ENCODE measurements at regions not wholly inside any gene's neighbourhood (a gene's known extent, or its start where the extent isn't known, plus 50 kb on each side); places are given as distances from the start of the nearest gene placed in this dataset.

GRCh38 chr9:38129366-38129765 is 60.3 kb upstream of the SHB start:
- Histone ChIP-seq H3K9me2 (replicated peaks; ENCODE audit: insufficient read depth, low read length) (no peaks in the 10 kb centered on the region), H3F3A (ENCODE audit: insufficient read depth, low read length) (no peaks in the 10 kb centered on the region), H3K4me3 (ENCODE audit: low read length) (no peak overlapping the region), H3K27me3 (replicated peaks; ENCODE audit: insufficient read depth, low read length) (no peaks in the 10 kb centered on the region), H3K4me2 (ENCODE audit: low read depth, low read length) (no peak overlapping the region), H3K36me3 (replicated peaks; ENCODE audit: insufficient read depth, low read length) (no peaks in the 10 kb centered on the region), H4K20me1 (ENCODE audit: insufficient read depth, low read length) (no peaks in the 10 kb centered on the region), H3K27ac (ENCODE audit: low read length) (no peak overlapping the region), H3K9ac (ENCODE audit: low read length) (no peak overlapping the region), H2AFZ (ENCODE audit: low read length) (no peak overlapping the region), H3K4me1 (ENCODE audit: low read length) (no peaks in the 10 kb centered on the region), H3K9me3 (replicated peaks; ENCODE audit: insufficient read depth, low read length) (no peaks in the 10 kb centered on the region), H3K79me2 (ENCODE audit: low read length) (no peaks in the 10 kb centered on the region)
- TF ChIP-seq EZH2 (optimal IDR thresholded peaks at IDR 0.05; ENCODE audit: low read depth, low read length) (no peak), EZH2phosphoT487 (IDR thresholded peaks at IDR 0.05; ENCODE audit: low read length) (no peak), CTCF (IDR thresholded peaks at IDR 0.05; ENCODE audit: low read length) (no peak)
- no peak for DNase-seq

- no peaks in the 10 kb centered on the region for H3F3A ChIP-seq (ENCODE audit: insufficient read depth, low read length)
- H4K20me1 ChIP-seq (ENCODE audit: insufficient read depth, low read length) = no peaks in the 10 kb centered on the region
- no peak overlapping the region for H2AFZ ChIP-seq (ENCODE audit: low read length)
- TF ChIP-seq EZH2 (optimal IDR thresholded peaks at IDR 0.05; ENCODE audit: low read depth, low read length) = no peak
- no peak overlapping the region for H3K9ac ChIP-seq (ENCODE audit: low read length)
- H3K27ac ChIP-seq (ENCODE audit: low read length) = no peak overlapping the region
- no peaks in the 10 kb centered on the region for H3K36me3 ChIP-seq (replicated peaks; ENCODE audit: insufficient read depth, low read length)
- H3K4me1 ChIP-seq (ENCODE audit: low read length) = no peaks in the 10 kb centered on the region
- H3K4me2 ChIP-seq (ENCODE audit: low read depth, low read length) = no peak overlapping the region
- H3K4me3 ChIP-seq (ENCODE audit: low read length) = no peak overlapping the region
- no peaks in the 10 kb centered on the region for H3K9me2 ChIP-seq (replicated peaks; ENCODE audit: insufficient read depth, low read length)
- no peak for DNase-seq
- H3K9me3 ChIP-seq (replicated peaks; ENCODE audit: insufficient read depth, low read length) = no peaks in the 10 kb centered on the region
- H3K79me2 ChIP-seq (ENCODE audit: low read length) = no peaks in the 10 kb centered on the region
- no peaks in the 10 kb centered on the region for H3K27me3 ChIP-seq (replicated peaks; ENCODE audit: insufficient read depth, low read length)
Observed at GRCh38 chr9:38128752-38129270, 59.8 kb upstream of the SHB start.

GRCh38 chr9:38127271-38127839 is 58.3 kb upstream of the SHB start:
- TF ChIP-seq EZH2 (optimal IDR thresholded peaks at IDR 0.05; ENCODE audit: low read depth, low read length) = no peak
- TF ChIP-seq CTCF (IDR thresholded peaks at IDR 0.05; ENCODE audit: low read length) = no peak
- TF ChIP-seq EZH2phosphoT487 (IDR thresholded peaks at IDR 0.05; ENCODE audit: low read length) = no peak
- no peak overlapping the region for H2AFZ ChIP-seq (ENCODE audit: low read length)
- no peaks in the 10 kb centered on the region for H3K4me1 ChIP-seq (ENCODE audit: low read length)
- DNase-seq = no peak
- H3K9ac ChIP-seq (ENCODE audit: low read length) = no peak overlapping the region
- H3K27me3 ChIP-seq (replicated peaks; ENCODE audit: insufficient read depth, low read length) = no peaks in the 10 kb centered on the region
- H3K4me3 ChIP-seq (ENCODE audit: low read length) = no peak overlapping the region
- H3K36me3 ChIP-seq (replicated peaks; ENCODE audit: insufficient read depth, low read length) = no peaks in the 10 kb centered on the region
- H3K9me2 ChIP-seq (replicated peaks; ENCODE audit: insufficient read depth, low read length) = no peaks in the 10 kb centered on the region
- no peaks in the 10 kb centered on the region for H3F3A ChIP-seq (ENCODE audit: insufficient read depth, low read length)
- H3K4me2 ChIP-seq (ENCODE audit: low read depth, low read length) = no peak overlapping the region
- H3K27ac ChIP-seq (ENCODE audit: low read length) = no peak overlapping the region
- no peaks in the 10 kb centered on the region for H4K20me1 ChIP-seq (ENCODE audit: insufficient read depth, low read length)
- no peaks in the 10 kb centered on the region for H3K79me2 ChIP-seq (ENCODE audit: low read length)
- no peaks in the 10 kb centered on the region for H3K9me3 ChIP-seq (replicated peaks; ENCODE audit: insufficient read depth, low read length)

GRCh38 chr9:38126730-38127129 is 57.7 kb upstream of the SHB start:
- H2AFZ ChIP-seq (ENCODE audit: low read length) = no peak overlapping the region
- H3F3A ChIP-seq (ENCODE audit: insufficient read depth, low read length) = no peaks in the 10 kb centered on the region
- H3K36me3 ChIP-seq (replicated peaks; ENCODE audit: insufficient read depth, low read length) = no peaks in the 10 kb centered on the region
- H3K4me2 ChIP-seq (ENCODE audit: low read depth, low read length) = no peak overlapping the region
- H3K27me3 ChIP-seq (replicated peaks; ENCODE audit: insufficient read depth, low read length) = no peaks in the 10 kb centered on the region
- no peak overlapping the region for H3K9ac ChIP-seq (ENCODE audit: low read length)
- H3K9me3 ChIP-seq (replicated peaks; ENCODE audit: insufficient read depth, low read length) = no peaks in the 10 kb centered on the region
- no peaks in the 10 kb centered on the region for H4K20me1 ChIP-seq (ENCODE audit: insufficient read depth, low read length)
- H3K4me1 ChIP-seq (ENCODE audit: low read length) = no peaks in the 10 kb centered on the region
- no peak overlapping the region for H3K27ac ChIP-seq (ENCODE audit: low read length)
- H3K9me2 ChIP-seq (replicated peaks; ENCODE audit: insufficient read depth, low read length) = no peaks in the 10 kb centered on the region
- H3K4me3 ChIP-seq (ENCODE audit: low read length) = no peak overlapping the region
- no peaks in the 10 kb centered on the region for H3K79me2 ChIP-seq (ENCODE audit: low read length)
- no peak for DNase-seq
- TF ChIP-seq CTCF (IDR thresholded peaks at IDR 0.05; ENCODE audit: low read length) (no peak), EZH2phosphoT487 (IDR thresholded peaks at IDR 0.05; ENCODE audit: low read length) (no peak)

All from MM.1S (cell line).